Choroid plexus epithelial cell (primary cell): ENCODE measurements at regions not wholly inside any gene's neighbourhood (a gene's known extent, or its start where the extent isn't known, plus 50 kb on each side); places are given as distances from the start of the nearest gene placed in this dataset.
A peak's percentile ranks its signal among the peaks of the same experiment; 100 is the strongest.

Experiments
- DNase-seq: peaks from one replicate; pipeline ENCODE4 v3.0.0-alpha.2; 2010; ENCODE audit warnings: low read depth
- H3K4me3 ChIP-seq: 2 replicates; pipeline ENCODE4 v1.5.1; 2011; ENCODE audit warnings: low read depth, mild to moderate bottlenecking, control low read depth, low read length, moderate library complexity
- CTCF ChIP-seq: conservative IDR thresholded peaks from 2 replicates; pipeline ENCODE4 v1.5.1; 2011; ENCODE audit warnings: low read depth, mild to moderate bottlenecking, control low read depth, inconsistent platforms, low read length, moderate library complexity

GRCh38 chr12:59916988-59917387 lies 321.2 kb downstream of the SLC16A7 start:
- DNase-seq, result no peak
- TF ChIP-seq CTCF, result no peak
- H3K4me3 ChIP-seq, result no peak overlapping the region

DNA sequence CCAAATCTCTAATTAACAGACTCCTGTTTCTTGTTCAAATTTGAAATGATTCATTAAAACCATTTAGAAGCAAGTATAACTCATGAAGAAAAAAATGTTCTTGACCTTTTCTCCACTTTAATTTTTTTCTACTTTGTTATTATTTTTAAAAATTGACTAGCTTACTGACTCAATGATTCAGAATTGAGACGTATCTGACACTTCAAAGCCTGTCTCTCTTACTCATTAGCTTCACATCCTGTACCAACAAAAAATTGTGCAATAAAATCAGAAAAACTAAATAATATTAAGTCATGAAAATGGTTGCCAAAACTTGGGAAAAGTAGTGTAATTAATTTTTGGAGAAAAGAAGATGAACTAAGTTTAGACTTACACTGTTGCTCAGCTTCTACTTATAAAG lies 331.2 kb downstream of the SLC16A7 start:
- no peak for TF ChIP-seq CTCF
- DNase-seq, result no peak
- H3K4me3 ChIP-seq, result no peak overlapping the region

DNA sequence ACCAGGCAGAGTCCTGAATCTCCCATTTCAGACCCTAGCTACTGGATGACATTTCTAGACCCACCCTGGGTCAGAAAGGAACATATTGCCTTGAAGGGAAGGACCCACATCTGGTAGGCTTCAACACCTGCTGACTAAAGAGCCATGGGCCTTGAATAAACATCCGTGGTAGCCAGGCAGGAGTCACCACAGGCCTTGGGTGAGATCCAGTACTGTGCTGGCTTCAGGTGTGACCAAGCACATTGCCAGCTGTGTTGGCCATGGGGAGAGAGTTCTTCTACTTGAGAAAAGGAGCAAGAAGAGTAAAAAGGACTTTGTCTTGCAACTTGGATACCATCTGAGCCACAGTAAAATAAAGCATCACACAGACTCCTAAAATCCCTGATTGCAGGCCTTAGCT lies 332.6 kb downstream of the SLC16A7 start:
- no peak for DNase-seq
- no peak overlapping the region for H3K4me3 ChIP-seq
- TF ChIP-seq CTCF, result no peak

GRCh38 chr12:59929110-59929509 lies 333.3 kb downstream of the SLC16A7 start:
- H3K4me3 ChIP-seq, result no peak overlapping the region
- no peak for TF ChIP-seq CTCF
- peak; percentile 10 for DNase-seq

GRCh38 chr12:59934486-59934885 lies 338.7 kb downstream of the SLC16A7 start:
- TF ChIP-seq CTCF, result no peak
- DNase-seq, result no peak
- no peak overlapping the region for H3K4me3 ChIP-seq

- H3K4me3 ChIP-seq, result no peak overlapping the region
- no peak for DNase-seq
- TF ChIP-seq CTCF, result no peak
Observed at GRCh38 chr12:59936534-59936933, 340.7 kb downstream of the SLC16A7 start.

- H3K4me3 ChIP-seq, result no peak overlapping the region
- TF ChIP-seq CTCF, result no peak
- DNase-seq, result peak; percentile 28
Observed at GRCh38 chr12:59937148-59937547, 341.3 kb downstream of the SLC16A7 start.
